Iris pigment epithelial cell (primary cell): ENCODE measurements at regions not wholly inside any gene's neighbourhood (a gene's known extent, or its start where the extent isn't known, plus 50 kb on each side); places are given as distances from the start of the nearest gene placed in this dataset.
A peak's percentile ranks its signal among the peaks of the same experiment; 100 is the strongest.
"Not testable (repeated sequence)": the region's sequence is repeated elsewhere in the genome, so short reads cannot be mapped to it uniquely, and the experiment has no call there.

Experiments used
- DNase-seq: peaks from one replicate; pipeline ENCODE4 v3.0.0-alpha.2; 2011; ENCODE audit warnings: low read depth

- no peak for DNase-seq
Observed at GRCh38 chr21:17044696-17045095, 468.1 kb upstream of the CXADR start.

- peak; percentile 32 for DNase-seq
Observed at GRCh38 chr21:17045214-17045853, 467.5 kb upstream of the CXADR start.

- DNase-seq = no peak
Observed at GRCh38 chr21:17048974-17049373, 463.9 kb upstream of the CXADR start.

- no peak for DNase-seq
Observed at GRCh38 chr21:17050156-17050555, 462.7 kb upstream of the CXADR start.

GRCh38 chr21:17050646-17051045, 462.2 kb upstream of the CXADR start:
- no peak for DNase-seq

GRCh38 chr21:17051054-17051453, 461.8 kb upstream of the CXADR start:
- DNase-seq = no peak

- DNase-seq = no peak
Observed at GRCh38 chr21:17053321-17053720, 459.5 kb upstream of the CXADR start.

GRCh38 chr21:17059936-17060335, 452.9 kb upstream of the CXADR start:
- no peak for DNase-seq

GRCh38 chr21:17066006-17066405, 446.8 kb upstream of the CXADR start:
- no peak for DNase-seq

GRCh38 chr21:17071093-17071492, 441.8 kb upstream of the CXADR start:
- DNase-seq = no peak

- no peak for DNase-seq
Observed at GRCh38 chr21:17081193-17081592, 431.6 kb upstream of the CXADR start.

- DNase-seq = no peak
Observed at GRCh38 chr21:17082843-17083483, 429.9 kb upstream of the CXADR start.

- DNase-seq = peak; percentile 6
Observed at GRCh38 chr21:17085707-17086106, 427.1 kb upstream of the CXADR start.

GRCh38 chr21:17088500-17088899, 424.3 kb upstream of the CXADR start:
- no peak for DNase-seq

GRCh38 chr21:17089091-17089491, 423.8 kb upstream of the CXADR start:
- no peak for DNase-seq

GRCh38 chr21:17101696-17102095, 411.1 kb upstream of the CXADR start:
- DNase-seq = no peak

- DNase-seq = peak; percentile 12
Observed at GRCh38 chr21:17105932-17106331, 406.9 kb upstream of the CXADR start.

GRCh38 chr21:17114045-17114444, 398.8 kb upstream of the CXADR start:
- no peak for DNase-seq

GRCh38 chr21:17118638-17119384, 394.0 kb upstream of the CXADR start:
- DNase-seq = no peak

GRCh38 chr21:17119466-17120297, 393.2 kb upstream of the CXADR start:
- no peak for DNase-seq

GRCh38 chr21:17127395-17127794, 385.4 kb upstream of the CXADR start:
- DNase-seq = not testable (repeated sequence)

- DNase-seq = no peak
Observed at GRCh38 chr21:17128132-17128531, 384.7 kb upstream of the CXADR start.
